Mononuclear cell (primary cell): ENCODE measurements at regions not wholly inside any gene's neighbourhood (a gene's known extent, or its start where the extent isn't known, plus 50 kb on each side); places are given as distances from the start of the nearest gene placed in this dataset.

Experiments
- H3K27me3 ChIP-seq: 2 replicates; pipeline ENCODE4 v1.6.0; 2011; ENCODE audit warnings: low read length, control low read depth; ENCODE audit not compliant: insufficient read depth
- H3K4me1 ChIP-seq: 2 replicates; pipeline ENCODE4 v1.5.1; 2011; ENCODE audit warnings: mild to moderate bottlenecking, low read length, control low read depth; ENCODE audit not compliant: insufficient read depth
- H3K4me3 ChIP-seq: 2 replicates; pipeline ENCODE4 v1.5.1; 2011; ENCODE audit warnings: mild to moderate bottlenecking, low read length, moderate library complexity
- H3K9me3 ChIP-seq: 2 replicates; pipeline ENCODE4 v1.5.1; 2011; ENCODE audit warnings: low read depth, mild to moderate bottlenecking, control low read depth, low read length

GRCh38 chr6:44659726-44660125, 272.2 kb downstream of the CDC5L start:
- Histone ChIP-seq H3K4me3 (no peak overlapping the region), H3K27me3 (no peaks in the 10 kb centered on the region), H3K9me3 (no peaks in the 10 kb centered on the region), H3K4me1 (no peaks in the 10 kb centered on the region)

- Histone ChIP-seq H3K4me3 (no peak overlapping the region), H3K9me3 (no peaks in the 10 kb centered on the region), H3K4me1 (no peaks in the 10 kb centered on the region), H3K27me3 (no peaks in the 10 kb centered on the region)
Measured at GRCh38 chr6:44660561-44661220, 273.2 kb downstream of the CDC5L start.

GRCh38 chr6:44661221-44662008, 273.9 kb downstream of the CDC5L start:
- Histone ChIP-seq H3K9me3 (no peaks in the 10 kb centered on the region), H3K4me3 (no peak overlapping the region), H3K4me1 (no peaks in the 10 kb centered on the region), H3K27me3 (no peaks in the 10 kb centered on the region)

GRCh38 chr6:44662461-44663121, 275.1 kb downstream of the CDC5L start:
- Histone ChIP-seq H3K4me3 (no peak overlapping the region), H3K27me3 (no peaks in the 10 kb centered on the region), H3K9me3 (no peaks in the 10 kb centered on the region), H3K4me1 (no peaks in the 10 kb centered on the region)

GRCh38 chr6:44663860-44664634, 276.5 kb downstream of the CDC5L start:
- H3K27me3 ChIP-seq = no peaks in the 10 kb centered on the region
- H3K4me3 ChIP-seq = no peak overlapping the region
- H3K4me1 ChIP-seq = no peaks in the 10 kb centered on the region
- H3K9me3 ChIP-seq = no peaks in the 10 kb centered on the region

GRCh38 chr6:44664716-44665115, 277.2 kb downstream of the CDC5L start:
- H3K4me3 ChIP-seq = no peak overlapping the region
- no peaks in the 10 kb centered on the region for H3K9me3 ChIP-seq
- no peaks in the 10 kb centered on the region for H3K4me1 ChIP-seq
- no peaks in the 10 kb centered on the region for H3K27me3 ChIP-seq

- no peaks in the 10 kb centered on the region for H3K9me3 ChIP-seq
- no peak overlapping the region for H3K4me3 ChIP-seq
- H3K4me1 ChIP-seq = no peaks in the 10 kb centered on the region
- no peaks in the 10 kb centered on the region for H3K27me3 ChIP-seq
Measured at GRCh38 chr6:44665143-44665542, 277.6 kb downstream of the CDC5L start.

GRCh38 chr6:44665683-44666082, 278.2 kb downstream of the CDC5L start:
- Histone ChIP-seq H3K27me3 (no peaks in the 10 kb centered on the region), H3K9me3 (no peaks in the 10 kb centered on the region), H3K4me3 (no peak overlapping the region), H3K4me1 (no peaks in the 10 kb centered on the region)

- Histone ChIP-seq H3K4me3 (no peak overlapping the region), H3K9me3 (no peaks in the 10 kb centered on the region), H3K4me1 (no peaks in the 10 kb centered on the region), H3K27me3 (no peaks in the 10 kb centered on the region)
Measured at GRCh38 chr6:44666324-44666723, 278.8 kb downstream of the CDC5L start.

- Histone ChIP-seq H3K9me3 (no peaks in the 10 kb centered on the region), H3K27me3 (no peaks in the 10 kb centered on the region), H3K4me3 (no peak overlapping the region), H3K4me1 (no peaks in the 10 kb centered on the region)
Measured at GRCh38 chr6:44667226-44667625, 279.7 kb downstream of the CDC5L start.

GRCh38 chr6:44667668-44668390, 280.3 kb downstream of the CDC5L start:
- H3K4me1 ChIP-seq = no peaks in the 10 kb centered on the region
- H3K9me3 ChIP-seq = no peaks in the 10 kb centered on the region
- H3K4me3 ChIP-seq = no peak overlapping the region
- no peaks in the 10 kb centered on the region for H3K27me3 ChIP-seq

- Histone ChIP-seq H3K4me1 (no peaks in the 10 kb centered on the region), H3K4me3 (no peak overlapping the region), H3K9me3 (no peaks in the 10 kb centered on the region), H3K27me3 (no peaks in the 10 kb centered on the region)
Measured at GRCh38 chr6:44668391-44668930, 281.0 kb downstream of the CDC5L start.

GRCh38 chr6:44668976-44669934, 281.7 kb downstream of the CDC5L start:
- no peaks in the 10 kb centered on the region for H3K27me3 ChIP-seq
- no peaks in the 10 kb centered on the region for H3K9me3 ChIP-seq
- H3K4me1 ChIP-seq = no peaks in the 10 kb centered on the region
- no peak overlapping the region for H3K4me3 ChIP-seq
